GM21529 (cell line): ENCODE measurements at regions not wholly inside any gene's neighbourhood (a gene's known extent, or its start where the extent isn't known, plus 50 kb on each side); places are given as distances from the start of the nearest gene placed in this dataset.
A peak's percentile ranks its signal among the peaks of the same experiment; 100 is the strongest.
"Not testable (repeated sequence)": the region's sequence is repeated elsewhere in the genome, so short reads cannot be mapped to it uniquely, and the experiment has no call there.

ENCODE experiments used
- ATAC-seq: cut with Tn5 transposase; IDR thresholded peaks from one replicate; pipeline ENCODE4 v1.9.1; 2021; ENCODE audit not compliant: unreplicated experiment

DNA sequence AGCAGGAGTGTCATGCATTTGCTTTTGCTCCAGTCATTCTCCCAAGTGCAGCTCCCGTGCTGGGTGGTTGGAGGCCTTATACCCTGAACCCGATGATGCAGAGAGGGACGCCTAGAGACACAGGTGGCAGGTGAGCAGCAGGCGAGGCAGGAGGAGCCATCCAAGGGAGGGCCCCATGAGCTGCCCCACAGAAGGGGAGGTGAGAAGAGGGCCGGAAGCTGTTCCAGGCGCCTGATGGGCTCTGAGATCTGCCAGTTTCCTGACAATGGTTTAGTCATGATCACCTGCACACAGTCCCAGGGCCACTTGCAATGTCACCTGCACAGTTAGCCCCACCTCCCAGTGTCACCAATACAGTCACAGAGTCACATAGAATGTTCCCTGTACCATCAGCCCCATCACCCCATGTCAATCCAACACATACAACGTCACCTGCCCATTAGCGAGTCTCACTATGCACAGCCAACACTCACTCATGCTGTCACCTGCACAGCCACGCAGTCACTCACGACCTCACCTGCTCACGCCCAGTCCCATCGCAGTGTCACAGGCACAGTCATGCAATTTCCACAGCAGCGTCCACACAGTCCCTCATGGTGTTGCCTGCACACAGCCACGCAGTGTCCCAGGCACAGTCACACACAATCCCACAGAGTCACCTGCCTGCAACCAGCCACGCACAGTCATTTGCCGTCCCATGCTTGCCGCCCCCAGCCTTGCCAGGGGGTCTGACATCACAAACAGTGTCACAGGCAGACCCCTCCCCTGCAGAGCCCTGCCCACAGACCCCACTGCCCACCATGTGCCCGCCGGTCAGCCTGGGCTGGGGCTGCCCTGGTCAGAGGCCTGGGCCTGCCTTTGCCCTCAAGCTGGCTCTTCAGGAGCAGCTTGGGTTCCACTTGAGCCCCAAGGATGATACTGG, 113.4 kb downstream of the LHX2 start:
- no peak for ATAC-seq

DNA sequence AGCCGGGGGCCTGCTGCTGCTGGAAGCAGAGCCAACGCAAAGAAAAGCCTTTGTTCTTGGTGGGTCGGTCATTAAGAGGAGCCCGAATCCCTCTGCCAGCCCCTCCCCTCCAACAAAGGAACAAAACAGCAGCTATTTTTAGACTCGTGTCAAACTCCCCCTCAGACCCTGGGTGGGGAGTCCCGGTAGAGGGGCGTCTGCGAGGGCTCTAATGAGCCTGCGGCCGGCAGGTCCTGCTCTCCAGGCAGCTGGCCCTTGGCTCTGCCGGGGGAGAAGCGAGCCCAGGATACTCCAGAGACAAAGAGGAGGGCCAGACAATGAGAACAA, 114.0 kb downstream of the LHX2 start:
- ATAC-seq, result no peak

DNA sequence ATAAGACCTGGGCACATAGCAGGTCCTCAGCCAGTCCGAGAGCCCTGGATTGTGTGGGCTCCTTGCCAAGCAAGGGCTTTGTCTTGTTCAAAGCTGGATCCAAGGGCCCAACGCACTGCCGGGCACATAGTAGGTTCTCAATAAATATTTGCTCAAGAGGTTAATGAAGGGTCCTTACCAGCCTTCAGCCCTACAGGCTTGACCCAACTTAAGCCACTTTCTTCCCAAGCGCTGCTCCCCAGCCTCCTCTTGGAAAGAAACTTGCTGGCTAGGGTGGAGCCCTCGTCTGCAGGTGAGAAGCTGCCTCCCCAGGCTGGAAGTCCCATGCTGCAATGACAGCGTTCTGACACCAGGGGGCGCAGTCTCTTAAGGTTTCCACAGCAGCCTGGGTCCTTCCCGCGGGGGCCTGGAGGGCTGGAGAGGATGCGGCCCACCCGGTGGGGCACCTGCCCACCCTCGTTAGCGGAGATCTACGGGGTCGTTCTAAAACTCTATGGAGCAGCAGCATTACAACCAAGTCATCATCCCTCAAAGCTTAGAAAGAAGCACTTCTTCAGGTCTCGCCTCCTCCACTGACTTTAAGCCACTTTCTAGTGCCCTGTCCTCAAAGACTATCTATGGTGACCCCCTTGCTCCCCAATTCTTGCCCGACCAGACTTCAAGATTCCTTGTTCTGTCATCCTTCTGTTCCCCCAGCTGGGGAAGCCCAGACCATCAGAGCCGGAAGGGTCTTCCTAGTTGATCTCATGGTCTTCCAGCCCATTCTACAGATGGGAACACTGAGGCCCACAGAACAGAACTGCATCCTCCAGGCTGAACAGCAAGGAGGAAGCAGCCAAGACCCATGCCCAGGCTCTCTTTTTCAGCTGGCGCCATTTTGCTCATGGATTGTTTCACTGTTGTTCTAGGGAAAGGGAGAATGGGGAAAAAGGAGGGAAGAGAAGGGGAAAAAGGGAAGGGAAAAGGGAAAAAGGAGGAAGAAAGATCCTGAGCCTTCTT, 115.4 kb downstream of the LHX2 start:
- peak; percentile 59 for ATAC-seq

DNA sequence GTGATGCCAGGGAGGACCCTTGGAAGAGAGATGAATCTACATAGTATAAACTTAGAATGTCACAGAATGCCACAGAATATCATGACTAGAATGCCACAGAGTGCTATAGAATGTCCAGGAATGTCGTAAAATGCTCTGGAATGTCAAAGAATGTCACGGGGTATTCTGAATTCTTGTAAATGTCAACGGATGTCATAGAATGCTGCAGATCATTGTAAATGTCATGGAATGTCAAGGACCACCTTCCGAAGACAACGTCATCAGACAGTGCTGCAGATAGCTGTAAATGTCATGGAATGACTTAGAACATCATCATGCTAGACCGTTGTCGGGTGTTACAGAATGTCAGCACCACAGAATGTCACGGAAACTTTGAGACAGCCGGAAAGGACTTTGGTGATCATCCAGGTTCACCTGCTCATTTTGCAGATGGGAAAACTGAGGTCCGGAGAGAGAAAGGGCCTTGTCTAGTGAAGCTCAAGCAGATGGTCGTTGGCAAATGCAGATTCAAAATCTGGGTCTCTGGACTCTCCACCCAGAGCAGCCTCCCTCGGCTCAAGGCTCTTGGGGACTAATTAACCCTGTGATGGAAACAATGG, 117.1 kb downstream of the LHX2 start:
- ATAC-seq, result no peak

DNA sequence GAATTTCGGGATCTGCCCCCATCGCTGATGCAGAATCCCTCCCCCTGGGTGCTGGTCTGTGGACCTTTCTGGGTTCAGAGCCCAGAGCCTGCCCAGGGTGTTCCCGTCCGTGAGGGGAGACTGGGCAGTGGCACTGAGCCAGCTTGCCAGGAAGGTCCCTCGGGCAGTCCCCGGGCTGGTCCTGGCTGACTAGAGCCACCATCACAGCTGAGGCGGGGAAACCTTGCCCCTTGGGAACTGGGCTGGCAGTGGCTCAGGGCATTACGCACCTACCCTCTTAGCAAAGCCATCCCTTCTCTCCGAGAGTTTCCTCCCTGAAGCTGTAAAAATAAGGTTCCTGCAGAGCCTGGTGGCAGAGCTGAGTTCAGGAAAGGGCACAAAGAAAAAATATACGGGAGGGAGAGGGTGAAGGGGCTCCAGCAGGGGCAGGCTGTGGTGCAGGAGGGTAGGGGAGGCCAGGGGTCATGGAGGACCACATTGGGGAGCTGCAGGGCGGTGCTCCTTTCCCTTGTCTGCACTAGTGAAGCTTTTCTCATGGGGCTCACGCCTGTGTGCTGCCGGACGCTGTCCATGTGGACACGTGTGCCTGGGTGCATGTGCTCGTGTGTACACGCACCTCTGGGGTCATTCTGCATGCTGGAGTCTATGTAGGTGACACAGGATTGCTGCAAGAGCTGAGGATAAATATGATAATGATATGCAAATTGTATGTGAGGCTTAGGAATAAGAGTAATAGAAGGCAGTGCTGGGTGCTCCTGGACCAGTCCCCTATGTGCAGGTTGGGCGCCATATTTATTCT, 118.9 kb downstream of the LHX2 start:
- no peak for ATAC-seq

DNA sequence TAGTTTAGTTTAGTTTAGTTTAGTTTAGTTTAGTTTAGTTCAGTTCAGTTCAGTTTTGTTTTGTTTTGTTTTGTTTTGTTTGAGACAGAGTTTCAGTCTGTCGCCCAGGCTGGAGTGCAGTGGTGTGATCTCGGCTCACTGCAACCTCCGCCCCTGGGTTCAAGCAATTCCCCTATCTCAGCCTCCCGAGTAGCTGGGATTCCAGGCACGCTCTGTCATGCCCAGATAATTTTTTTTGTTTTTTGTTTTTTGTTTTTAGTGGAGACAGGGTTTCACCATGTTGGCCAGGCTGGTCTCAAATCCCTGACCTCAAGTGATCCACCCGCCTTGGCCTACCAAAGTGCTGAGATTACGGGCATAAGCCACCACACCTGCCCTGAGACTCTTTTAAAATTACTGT, 120.0 kb downstream of the LHX2 start:
- not testable (repeated sequence) for ATAC-seq

DNA sequence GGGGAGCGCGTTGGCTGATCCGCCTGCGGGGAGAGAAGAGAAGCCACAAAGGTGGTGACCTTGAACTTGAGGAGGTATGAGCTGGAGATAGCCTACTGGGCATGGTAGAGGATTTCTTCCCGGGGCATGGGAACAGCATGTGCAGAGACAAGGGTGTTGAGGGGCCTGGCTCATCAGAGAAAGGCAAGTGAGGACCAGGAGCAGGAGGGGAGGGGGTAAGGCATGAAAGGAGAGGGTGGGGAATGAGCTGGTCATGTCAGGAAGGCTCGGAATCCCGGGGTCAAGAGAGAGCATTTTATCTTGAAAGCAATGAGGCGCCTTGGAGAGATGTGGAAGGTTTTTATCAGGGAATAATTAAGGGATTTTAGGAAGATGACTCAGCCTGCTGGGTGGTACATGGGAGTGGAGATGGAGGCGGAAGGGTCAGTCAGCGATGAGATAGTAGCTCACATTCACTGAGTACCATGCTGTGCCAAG, 121.1 kb downstream of the LHX2 start:
- ATAC-seq, result no peak

DNA sequence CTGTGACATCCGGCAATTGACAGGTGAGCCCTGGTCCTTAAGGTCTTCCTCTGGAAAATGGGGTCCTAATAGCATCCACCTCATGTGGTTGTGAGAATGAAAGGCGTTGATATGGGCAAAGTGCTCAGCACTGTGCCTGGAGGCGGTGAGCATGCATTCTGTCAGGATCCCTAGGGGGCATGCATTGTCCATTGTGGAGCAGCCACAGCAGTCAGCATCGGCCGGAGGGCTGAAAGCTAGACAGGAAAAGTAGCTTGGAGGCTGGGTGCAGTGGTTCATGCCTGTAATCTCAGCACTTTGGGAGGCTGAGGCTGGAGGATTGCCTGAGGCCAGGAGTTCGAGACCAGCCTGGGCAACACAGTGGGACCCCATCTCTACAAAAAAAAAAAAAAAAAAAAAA, 122.2 kb downstream of the LHX2 start:
- ATAC-seq, result no peak

DNA sequence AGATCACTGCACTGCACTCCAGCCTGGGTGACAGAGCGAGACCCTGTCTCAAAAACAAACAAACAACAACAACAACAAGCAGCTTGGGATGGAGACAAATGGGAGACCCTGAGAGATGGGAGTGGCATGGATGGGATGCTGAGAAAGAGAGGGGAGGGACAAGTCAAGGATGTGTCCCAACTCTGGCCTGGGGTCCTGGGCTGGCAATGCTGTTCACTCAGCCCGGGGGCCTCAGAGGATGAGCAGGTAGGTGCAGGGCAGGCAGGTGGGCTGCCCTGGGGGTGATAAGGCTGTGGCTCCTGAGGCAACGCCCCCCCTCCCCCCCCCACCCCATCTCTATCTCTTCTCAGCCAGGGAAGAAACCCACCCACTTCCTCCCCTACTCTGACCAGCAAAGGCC, 123.0 kb downstream of the LHX2 start:
- no peak for ATAC-seq

DNA sequence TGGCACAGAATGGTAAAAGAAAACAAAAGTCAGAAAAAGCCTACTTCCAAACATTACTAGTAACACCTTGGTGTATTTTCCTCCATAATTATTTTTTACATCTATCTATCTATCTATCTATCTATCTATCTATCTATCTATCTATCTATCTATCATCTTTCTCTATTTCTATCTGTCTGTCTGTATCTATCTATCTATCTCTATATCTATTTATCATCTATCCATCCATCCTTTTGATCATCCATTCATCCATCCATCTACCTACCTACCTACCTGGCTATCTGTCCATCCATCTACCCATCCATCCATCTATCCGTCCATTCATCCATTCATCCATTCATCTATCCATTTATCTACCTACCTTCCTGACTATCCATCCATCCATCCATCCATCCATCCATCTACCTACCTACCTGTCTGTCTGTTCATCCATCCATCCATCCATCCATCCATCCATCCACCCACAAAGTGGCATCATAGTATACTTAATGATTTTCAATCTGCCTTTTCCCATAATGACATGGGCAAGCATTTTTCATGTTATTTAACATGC, 121.9 kb upstream of the NEK6 start:
- ATAC-seq, result no peak

DNA sequence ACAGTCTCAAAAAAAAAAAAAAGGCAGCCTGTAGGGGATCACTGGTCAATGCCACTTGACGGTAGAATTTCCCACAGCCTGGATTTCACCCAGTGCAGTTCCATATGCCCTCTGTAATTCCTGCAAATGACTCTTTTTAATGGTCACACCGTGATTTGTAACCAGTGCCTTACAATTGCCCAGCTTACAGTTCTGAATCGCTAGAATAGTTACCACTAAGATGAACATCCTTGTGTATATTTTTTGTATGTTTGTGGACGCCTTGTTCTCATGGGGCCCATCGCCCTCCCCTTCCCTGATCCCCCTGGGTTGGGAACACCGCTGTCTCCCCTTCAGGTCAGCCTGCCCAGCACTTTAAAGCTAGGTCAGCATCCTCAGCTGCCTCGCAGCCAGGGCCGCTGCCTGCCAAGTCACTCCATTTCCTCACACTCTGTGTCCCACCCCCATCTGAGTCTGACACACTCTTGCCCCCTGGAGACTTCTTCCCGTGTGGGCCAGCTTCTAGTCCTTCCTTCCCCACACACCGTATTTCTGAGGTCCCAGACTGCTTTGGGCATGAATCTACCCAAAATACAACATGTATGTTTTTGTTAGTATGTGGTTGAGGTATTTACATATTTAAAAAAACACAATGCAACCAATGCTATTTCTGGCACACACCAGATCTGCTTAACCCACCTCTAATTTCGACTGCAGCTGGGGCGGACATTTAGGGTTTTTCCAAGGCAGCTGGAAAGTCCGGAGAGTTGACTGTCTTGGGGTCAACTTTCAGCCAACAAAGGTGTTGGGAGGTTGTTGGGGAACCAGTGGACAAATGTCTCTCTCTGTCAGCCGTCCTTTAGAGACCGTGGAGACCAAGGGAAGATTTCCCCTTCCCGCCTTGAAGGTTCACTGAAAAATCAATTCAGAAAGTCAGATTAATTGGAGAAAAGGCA, 120.5 kb upstream of the NEK6 start:
- peak; percentile 73 for ATAC-seq

DNA sequence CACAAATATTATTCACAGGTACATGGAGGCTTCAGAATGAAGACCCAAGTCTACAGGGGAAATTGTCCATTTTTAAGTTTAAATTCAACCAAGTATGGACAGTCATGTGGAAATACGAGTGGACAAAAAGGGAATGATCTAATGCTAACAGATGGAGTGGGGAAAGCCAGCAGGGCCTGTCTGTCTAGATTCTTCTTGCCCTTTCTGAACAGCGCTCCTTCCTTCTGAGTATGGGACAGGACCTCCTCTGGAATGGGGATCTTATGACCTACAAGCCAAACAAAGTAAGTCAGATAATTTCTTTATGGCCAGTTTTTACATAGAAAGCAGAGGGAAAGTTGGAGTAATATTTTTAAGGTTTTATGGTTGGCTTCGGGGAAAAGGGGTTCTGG, 119.8 kb upstream of the NEK6 start:
- no peak for ATAC-seq

DNA sequence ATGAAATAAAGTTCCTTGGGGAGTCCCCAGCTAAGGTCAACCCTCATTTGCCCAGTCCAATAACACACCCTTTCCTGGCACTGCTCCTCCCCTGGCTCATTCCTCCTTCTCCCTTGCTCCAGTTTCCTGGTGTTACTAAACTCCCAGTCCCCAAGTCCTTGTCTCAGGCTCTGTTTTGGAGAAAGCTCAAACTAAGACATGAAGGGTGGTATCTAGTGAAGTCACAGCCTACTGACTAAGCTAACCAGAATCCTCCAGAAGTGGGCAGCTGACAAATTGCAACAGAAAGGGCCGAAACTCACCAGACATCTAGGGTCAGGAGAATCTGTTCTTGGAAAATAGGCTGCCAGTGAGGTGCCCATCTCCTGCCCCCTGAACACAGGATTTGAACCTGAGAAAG, 118.7 kb upstream of the NEK6 start:
- no peak for ATAC-seq

DNA sequence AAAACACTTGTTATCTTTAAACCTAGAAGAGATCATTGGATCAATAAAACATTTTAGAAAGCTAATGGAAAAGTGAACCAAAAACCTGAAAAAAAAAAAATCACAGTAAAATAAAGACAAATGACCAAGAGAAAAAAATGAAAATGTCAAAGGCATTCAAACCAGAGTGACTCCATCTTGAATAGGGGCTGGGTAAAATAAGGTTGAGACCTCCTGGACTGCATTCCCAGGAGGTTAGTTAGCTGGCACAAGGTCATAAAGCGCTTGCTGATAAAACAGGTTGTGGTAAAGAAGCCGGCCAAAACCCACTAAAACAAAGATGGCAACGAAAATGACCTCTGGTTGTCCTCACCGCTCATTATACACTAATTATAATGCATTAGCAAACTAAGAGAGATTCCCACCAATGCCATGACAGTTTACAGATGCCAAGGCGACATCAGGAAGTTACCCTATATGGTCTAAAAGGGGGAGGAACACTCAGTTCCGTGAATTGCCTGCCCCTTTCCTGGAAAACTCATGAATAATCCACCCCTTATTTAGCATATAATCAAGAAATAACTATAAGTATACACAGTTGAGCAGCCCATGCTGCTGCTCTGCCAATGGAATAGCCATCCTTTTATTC, 116.7 kb upstream of the NEK6 start:
- no peak for ATAC-seq

DNA sequence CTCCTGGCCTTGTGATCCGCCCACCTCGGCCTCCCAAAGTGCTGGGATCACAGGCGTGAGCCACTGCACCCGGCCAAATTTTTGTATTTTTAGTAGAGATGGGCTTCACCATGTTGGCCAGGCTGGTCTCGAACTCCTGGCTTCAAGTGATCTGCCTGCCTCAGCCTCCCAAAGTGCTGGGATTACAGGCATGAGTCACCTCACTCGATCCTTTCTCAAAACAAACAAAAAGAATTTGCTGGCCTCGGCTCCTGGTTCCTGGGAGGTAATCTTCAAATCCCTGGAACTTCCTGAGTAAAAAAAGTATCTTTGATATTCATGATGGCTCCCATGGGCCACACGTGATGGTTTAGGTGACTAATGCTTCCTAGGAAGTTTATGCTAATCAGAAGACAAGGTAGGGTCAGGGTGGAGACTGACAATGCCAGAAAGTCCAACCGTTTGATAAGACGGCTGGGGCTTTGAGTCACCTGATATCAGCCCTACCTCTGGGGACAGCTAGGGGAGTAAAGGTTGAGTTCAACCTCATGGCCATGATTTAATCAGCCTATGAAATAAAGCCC, 113.1 kb upstream of the NEK6 start:
- ATAC-seq, result not testable (repeated sequence)

DNA sequence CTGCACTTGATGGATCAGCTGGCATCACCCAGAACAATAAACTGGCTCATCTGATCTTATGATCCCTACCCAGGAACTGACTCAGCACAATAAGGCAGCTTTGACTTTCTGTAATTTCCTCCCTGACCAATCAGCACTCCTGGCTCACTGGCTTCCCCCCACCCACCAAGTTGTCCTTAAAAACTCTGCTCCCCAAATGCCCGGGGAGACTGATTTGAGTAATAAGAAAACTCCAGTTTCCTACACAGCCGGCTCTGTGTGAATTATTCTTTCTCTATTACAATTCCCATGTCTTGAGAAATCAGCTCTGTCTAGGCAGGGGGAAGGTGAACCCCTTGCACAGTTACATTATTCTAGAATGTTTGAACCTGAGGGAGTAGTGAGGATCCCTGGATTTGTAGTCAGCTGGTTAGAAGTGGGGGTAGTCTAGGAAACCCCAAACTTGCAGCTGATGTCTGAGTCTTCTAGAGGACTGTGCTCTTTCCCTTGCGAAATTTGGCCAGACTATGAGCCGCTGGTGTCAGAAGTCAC, 111.7 kb upstream of the NEK6 start:
- no peak for ATAC-seq

DNA sequence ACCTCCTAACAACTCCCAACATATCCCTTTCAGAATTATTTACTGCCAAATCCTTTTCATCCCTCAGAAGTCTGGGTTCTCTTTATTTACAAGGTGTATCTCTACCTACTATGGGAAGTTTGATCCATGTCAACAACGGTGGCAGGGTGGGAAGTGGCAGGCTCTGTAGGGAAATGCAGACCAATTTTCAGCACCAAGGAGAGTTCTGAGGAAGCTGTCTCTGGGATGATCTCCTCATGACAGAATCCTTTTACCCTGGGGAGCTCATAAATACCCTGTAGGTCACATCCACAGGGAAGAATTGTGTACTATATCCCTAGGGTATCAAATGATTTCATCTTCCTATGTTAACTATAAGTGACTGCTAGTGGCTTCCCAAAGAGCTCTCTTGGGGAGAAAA, 107.8 kb upstream of the NEK6 start:
- no peak for ATAC-seq

DNA sequence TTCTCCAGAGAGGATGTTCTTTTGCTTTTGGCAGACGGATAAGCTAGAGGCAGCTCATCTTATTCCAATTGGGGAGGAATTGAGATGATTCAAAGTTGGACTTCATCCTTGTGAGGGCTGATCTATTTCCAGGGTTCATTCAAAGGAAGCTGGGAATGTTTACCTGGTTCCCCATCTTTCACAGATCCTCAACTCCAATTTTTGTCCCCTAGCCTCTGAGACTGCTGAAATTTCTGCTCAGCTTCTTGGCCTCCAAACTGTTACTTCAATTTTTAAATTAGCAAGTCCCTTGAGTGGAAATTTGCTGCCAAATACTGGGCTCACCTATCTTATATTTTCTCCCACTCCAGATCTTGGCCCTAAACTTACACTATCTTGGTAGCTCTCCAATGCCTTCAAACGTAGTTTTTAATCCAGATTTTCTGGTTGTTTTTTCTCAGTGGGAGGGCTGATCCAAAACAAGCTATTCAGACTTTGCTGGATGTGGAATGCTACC, 93.9 kb upstream of the NEK6 start:
- ATAC-seq, result no peak
